SK-N-SH (cell line): ENCODE measurements at regions not wholly inside any gene's neighbourhood (a gene's known extent, or its start where the extent isn't known, plus 50 kb on each side); places are given as distances from the start of the nearest gene placed in this dataset.
"Not testable (repeated sequence)": the region's sequence is repeated elsewhere in the genome, so short reads cannot be mapped to it uniquely, and the experiment has no call there.

Experiments used
- CTCF ChIA-PET: fragments of 300-600, 350-600 bp; formaldehyde crosslinking; extraction: SDS; loops from one replicate; lab custom pipeline; 2021; lab: Yijun Ruan, JAX
- POLR2A ChIA-PET: fragments of 350-600 bp; sonication (Branson Sonifier 250); formaldehyde crosslinking; extraction: SDS; loops from one replicate; lab custom pipeline; 2020; ENCODE audit warnings: antibody characterized with exemption, inconsistent platforms; lab: Yijun Ruan, JAX
- DNase-seq: peaks from one replicate; pipeline ENCODE4 v3.0.0; 2012
- H2AFZ ChIP-seq: fragments of 200-600 bp; sonication (generic); 2 replicates; pipeline ENCODE4 v1.8.1; 2016; ENCODE audit warnings: antibody characterized with exemption, mild to moderate bottlenecking, low read depth
- H3F3A ChIP-seq: fragments of 200-600 bp; sonication (generic); replicated peaks from 2 replicates; pipeline ENCODE3; 2016; ENCODE audit warnings: antibody characterized with exemption, mild to moderate bottlenecking; ENCODE audit not compliant: insufficient read depth
- H3K27ac ChIP-seq, 2 experiments: fragments of 200-500 bp in 1 of 2; fragments of 200-600 bp in 1 of 2; sonication (Bioruptor generic) in 1 of 2; sonication (generic), shearing (Covaris generic) in 1 of 2; 2 replicates each; pipeline versions ENCODE4 v1.5.1 to v1.6.1; 2014 to 2016; ENCODE audit warnings: low read depth in 2 of 2, inconsistent platforms in 1 of 2, low read length in 1 of 2, mild to moderate bottlenecking in 1 of 2, mixed read lengths in 1 of 2
- H3K27me3 ChIP-seq: fragments of 200-600 bp; sonication (generic), shearing (Covaris generic); 2 replicates; pipeline ENCODE4 v1.6.1; 2016; ENCODE audit warnings: mixed run types; ENCODE audit not compliant: insufficient read depth
- H3K36me3 ChIP-seq, 2 experiments: fragments of 200-500 bp in 1 of 2; fragments of 200-600 bp in 1 of 2; sonication (Bioruptor generic) in 1 of 2; sonication (generic) in 1 of 2; replicated peaks in 1 of 2; 2 replicates each; pipeline versions ENCODE3 to v1.5.1; 2014 to 2016; ENCODE audit warnings: low read length in 1 of 2, mild to moderate bottlenecking in 1 of 2; ENCODE audit not compliant: insufficient read depth in 2 of 2, control insufficient read depth in 1 of 2
- H3K4me1 ChIP-seq, 2 experiments: fragments of 200-500 bp in 1 of 2; fragments of 200-600 bp in 1 of 2; sonication (Bioruptor generic) in 1 of 2; sonication (generic), shearing (Covaris generic) in 1 of 2; 2 replicates each; pipeline versions ENCODE4 v1.5.1 to v1.6.1; 2014 to 2016; ENCODE audit warnings: low read depth in 1 of 2, low read length in 1 of 2, mixed run types in 1 of 2; ENCODE audit not compliant: insufficient read depth in 2 of 2, control insufficient read depth in 1 of 2
- H3K4me2 ChIP-seq: fragments of 200-600 bp; sonication (generic), shearing (Covaris generic); 2 replicates; pipeline ENCODE4 v1.6.1; 2017; ENCODE audit warnings: mixed run types
- H3K4me3 ChIP-seq, 2 experiments: fragments of 200-500 bp in 1 of 2; fragments of 200-600 bp in 1 of 2; sonication (Bioruptor generic) in 1 of 2; sonication (generic), shearing (Covaris generic) in 1 of 2; 2 replicates each; pipeline versions ENCODE4 v1.5.1 to v1.8.1; 2014 to 2016; ENCODE audit warnings: low read depth in 2 of 2, inconsistent platforms in 1 of 2, low read length in 1 of 2, mild to moderate bottlenecking in 1 of 2, mixed read lengths in 1 of 2, moderate library complexity in 1 of 2
- H3K79me2 ChIP-seq: fragments of 200-600 bp; sonication (generic); 2 replicates; pipeline ENCODE4 v1.8.1; 2017; ENCODE audit warnings: mild to moderate bottlenecking; ENCODE audit not compliant: insufficient read depth
- H3K9ac ChIP-seq: fragments of 200-600 bp; sonication (generic); 2 replicates; pipeline ENCODE4 v1.6.1; 2017; ENCODE audit warnings: mixed run types
- H3K9me2 ChIP-seq: fragments of 200-600 bp; sonication (generic); 2 replicates; pipeline ENCODE4 v1.6.1; 2017; ENCODE audit warnings: mixed run types
- H3K9me3 ChIP-seq: fragments of 200-600 bp; sonication (generic); 2 replicates; pipeline ENCODE4 v1.6.1; 2017; ENCODE audit warnings: mixed run types, mild to moderate bottlenecking, moderate library complexity
- H4K20me1 ChIP-seq: fragments of 200-600 bp; sonication (generic); 2 replicates; pipeline ENCODE4 v1.6.1; 2017; ENCODE audit warnings: mild to moderate bottlenecking, mixed run types; ENCODE audit not compliant: insufficient read depth
- CHD2 ChIP-seq: fragments of 150-350 bp; IDR thresholded peaks from 2 replicates; pipeline ENCODE4 v1.6.1; 2018; ENCODE audit warnings: low read length; ENCODE audit not compliant: partially characterized antibody
- EP300 ChIP-seq, 2 experiments: IDR thresholded peaks; 2 replicates each; pipeline versions ENCODE4 v1.4.0 to v1.6.1; 2012; ENCODE audit warnings: borderline replicate concordance in 1 of 2, low read depth in 1 of 2, low read length in 1 of 2
- FOXJ3 ChIP-seq: sonication (generic); formaldehyde crosslinking; IDR thresholded peaks from 2 replicates; pipeline ENCODE4 v1.5.1; 2020; ENCODE audit warnings: mild to moderate bottlenecking, missing genetic modification reagents
- GABPA ChIP-seq: IDR thresholded peaks from 2 replicates; pipeline ENCODE4 v1.4.0; 2012; ENCODE audit warnings: low read depth, mild to moderate bottlenecking
- GATA2 ChIP-seq: sonication (generic); formaldehyde crosslinking; IDR thresholded peaks from 2 replicates; pipeline ENCODE4 v1.5.0; 2020; ENCODE audit warnings: mild to moderate bottlenecking, missing genetic modification reagents
- JUND ChIP-seq: IDR thresholded peaks from 2 replicates; pipeline ENCODE4 v1.4.0; 2012
- MXI1 ChIP-seq: IDR thresholded peaks from 2 replicates; pipeline ENCODE4 v1.6.1; 2012; ENCODE audit warnings: mild to moderate bottlenecking, low read depth, low read length, improper control_type of control experiment
- RAD21 ChIP-seq: IDR thresholded peaks from 2 replicates; pipeline ENCODE4 v1.6.1; 2012; ENCODE audit warnings: mild to moderate bottlenecking, low read length
- RCOR1 ChIP-seq: fragments of 150-350 bp; IDR thresholded peaks from 2 replicates; pipeline ENCODE4 v1.6.1; 2017; ENCODE audit warnings: antibody characterized with exemption, low read length
- WGBS: methylation state at CpG from one replicate; pipeline ENCODE4 v1.1.6; 2017; ENCODE audit warnings: low lambda C conversion rate; 5-methylcytosine and 5-hydroxymethylcytosine counted together
- TF ChIP-seq, protein P1 (sequence below): fragments of 200-600 bp; sonication (generic); IDR thresholded peaks from 2 replicates; pipeline ENCODE4 v1.6.1; 2017; ENCODE audit warnings: antibody characterized with exemption, mild to moderate bottlenecking, moderate library complexity
- TF ChIP-seq, protein P2 (sequence below): fragments of 150-350 bp; IDR thresholded peaks from 2 replicates; pipeline ENCODE4 v1.6.1; 2016; ENCODE audit warnings: mild to moderate bottlenecking, low read depth, low read length
- TF ChIP-seq, protein P3 (sequence below): IDR thresholded peaks from 2 replicates; pipeline ENCODE4 v1.4.0; 2012; ENCODE audit warnings: low read depth

DNA sequence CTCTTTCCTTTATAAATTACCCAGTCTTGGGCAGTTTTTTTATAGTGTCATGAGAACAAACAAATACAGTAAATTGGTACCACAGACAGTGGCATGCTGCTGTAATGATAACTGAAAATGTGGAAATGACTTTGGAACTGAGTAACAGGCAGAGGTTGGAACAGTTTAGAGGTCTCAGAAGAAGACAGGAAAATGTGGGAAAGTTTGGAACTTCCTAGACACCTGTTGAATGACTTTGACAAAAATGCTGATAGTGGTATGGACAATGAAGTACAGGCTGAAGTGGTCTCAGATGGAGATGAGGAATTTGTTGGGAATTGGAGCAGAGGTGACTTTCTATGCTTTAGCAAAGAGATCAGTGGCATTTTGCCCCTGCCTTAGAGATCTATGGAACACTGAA, 1128.4 kb upstream of the POT1 start (continued):
- TF ChIP-seq, protein P1, sequence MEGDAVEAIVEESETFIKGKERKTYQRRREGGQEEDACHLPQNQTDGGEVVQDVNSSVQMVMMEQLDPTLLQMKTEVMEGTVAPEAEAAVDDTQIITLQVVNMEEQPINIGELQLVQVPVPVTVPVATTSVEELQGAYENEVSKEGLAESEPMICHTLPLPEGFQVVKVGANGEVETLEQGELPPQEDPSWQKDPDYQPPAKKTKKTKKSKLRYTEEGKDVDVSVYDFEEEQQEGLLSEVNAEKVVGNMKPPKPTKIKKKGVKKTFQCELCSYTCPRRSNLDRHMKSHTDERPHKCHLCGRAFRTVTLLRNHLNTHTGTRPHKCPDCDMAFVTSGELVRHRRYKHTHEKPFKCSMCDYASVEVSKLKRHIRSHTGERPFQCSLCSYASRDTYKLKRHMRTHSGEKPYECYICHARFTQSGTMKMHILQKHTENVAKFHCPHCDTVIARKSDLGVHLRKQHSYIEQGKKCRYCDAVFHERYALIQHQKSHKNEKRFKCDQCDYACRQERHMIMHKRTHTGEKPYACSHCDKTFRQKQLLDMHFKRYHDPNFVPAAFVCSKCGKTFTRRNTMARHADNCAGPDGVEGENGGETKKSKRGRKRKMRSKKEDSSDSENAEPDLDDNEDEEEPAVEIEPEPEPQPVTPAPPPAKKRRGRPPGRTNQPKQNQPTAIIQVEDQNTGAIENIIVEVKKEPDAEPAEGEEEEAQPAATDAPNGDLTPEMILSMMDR, result no peak
- TF ChIP-seq JUND (no peak), GABPA (no peak)

DNA sequence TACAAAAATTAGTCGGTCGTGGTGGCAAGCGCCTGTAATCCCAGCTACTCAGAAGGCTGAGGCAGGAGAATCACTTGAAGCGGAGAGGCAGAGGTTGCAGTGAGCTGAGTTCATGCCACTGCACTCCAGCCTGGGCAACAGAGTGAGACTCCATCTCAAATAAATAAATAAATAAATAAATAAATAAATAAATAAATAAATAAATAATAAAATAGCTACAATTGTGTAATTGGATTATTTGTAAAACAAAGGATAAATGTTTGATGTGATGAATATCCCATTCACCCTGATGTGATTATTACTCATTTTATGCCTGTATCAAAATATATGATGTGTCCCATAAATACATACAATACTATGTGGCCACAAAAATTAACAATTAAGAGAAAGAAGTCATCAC, 1127.0 kb upstream of the POT1 start:
- H2AFZ ChIP-seq, H3K9me3 ChIP-seq, H4K20me1 ChIP-seq, H3K4me3 ChIP-seq, H3K4me2 ChIP-seq, POLR2A ChIA-PET, H3K27me3 ChIP-seq, H3K36me3 ChIP-seq, H3K9ac ChIP-seq, H3K79me2 ChIP-seq, H3K9me2 ChIP-seq, H3K4me1 ChIP-seq, DNase-seq, H3F3A ChIP-seq, CTCF ChIA-PET, H3K27ac ChIP-seq: not testable (repeated sequence)
- WGBS, result 70% methylated on average over 4 of the region's 4 CpGs

DNA sequence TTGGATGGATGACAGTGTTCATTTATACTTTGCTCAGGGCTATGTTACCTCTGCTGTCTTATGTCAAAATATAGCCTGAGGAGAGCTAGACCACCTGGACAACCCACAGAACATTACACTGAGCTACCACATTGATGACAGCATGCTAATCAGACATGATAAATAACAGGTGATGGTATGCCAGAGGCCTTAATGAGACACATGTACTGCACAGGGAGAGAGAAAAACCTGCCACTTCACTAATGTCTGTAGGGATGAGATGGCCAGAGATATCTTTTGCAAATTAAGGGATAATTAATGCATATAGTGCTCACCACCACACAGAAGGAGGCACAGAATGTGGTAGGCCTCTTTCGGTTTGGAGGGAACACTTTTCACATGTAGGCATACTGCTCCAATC, 1122.6 kb upstream of the POT1 start:
- no peaks in the 10 kb centered on the region for H3K36me3 ChIP-seq
- TF ChIP-seq, protein P2, sequence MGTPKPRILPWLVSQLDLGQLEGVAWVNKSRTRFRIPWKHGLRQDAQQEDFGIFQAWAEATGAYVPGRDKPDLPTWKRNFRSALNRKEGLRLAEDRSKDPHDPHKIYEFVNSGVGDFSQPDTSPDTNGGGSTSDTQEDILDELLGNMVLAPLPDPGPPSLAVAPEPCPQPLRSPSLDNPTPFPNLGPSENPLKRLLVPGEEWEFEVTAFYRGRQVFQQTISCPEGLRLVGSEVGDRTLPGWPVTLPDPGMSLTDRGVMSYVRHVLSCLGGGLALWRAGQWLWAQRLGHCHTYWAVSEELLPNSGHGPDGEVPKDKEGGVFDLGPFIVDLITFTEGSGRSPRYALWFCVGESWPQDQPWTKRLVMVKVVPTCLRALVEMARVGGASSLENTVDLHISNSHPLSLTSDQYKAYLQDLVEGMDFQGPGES, result no peak
- TF ChIP-seq, protein P3, sequence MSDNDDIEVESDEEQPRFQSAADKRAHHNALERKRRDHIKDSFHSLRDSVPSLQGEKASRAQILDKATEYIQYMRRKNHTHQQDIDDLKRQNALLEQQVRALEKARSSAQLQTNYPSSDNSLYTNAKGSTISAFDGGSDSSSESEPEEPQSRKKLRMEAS, result no peak
- peak; percentile 86 for TF ChIP-seq RCOR1
- peak; percentile 33; the same call in 1 of the 2 replicates for TF ChIP-seq RAD21
- peak; percentile 50; the same call in 1 of the 2 replicates for TF ChIP-seq MXI1
- peak; percentile 99 for TF ChIP-seq GATA2
- TF ChIP-seq CHD2, result peak; percentile 32
- peak in 1 of 2 experiments; percentile 91; a peak in 2 of 4 replicates for TF ChIP-seq EP300 (IDR thresholded peaks at IDR 0.05; ENCODE audit: borderline replicate concordance in 1 of 2, low read depth in 1 of 2, low read length in 1 of 2)
- peak; percentile 92 for TF ChIP-seq FOXJ3 (CRISPR knock-in tag)
- WGBS, result 11% methylated on average over 1 of the region's 1 CpG
- no peaks in the 10 kb centered on the region for H3K9me2 ChIP-seq
- no peak overlapping the region for H3K9ac ChIP-seq
- DNase-seq, result peak; percentile 44
- H3K9me3 ChIP-seq, result no peaks in the 10 kb centered on the region
- H3K79me2 ChIP-seq, result no peaks in the 10 kb centered on the region
- no peak overlapping the region for H3K4me3 ChIP-seq
- no peaks in the 10 kb centered on the region for H3K27me3 ChIP-seq
- POLR2A ChIA-PET, result no interaction called here
- no peak overlapping the region for H2AFZ ChIP-seq
- H3K4me2 ChIP-seq, result no peak overlapping the region
- peaks cover 0 to 7% of the 10 kb centered on the region in 2 experiments; a peak in 2 of 4 replicates for H3K4me1 ChIP-seq
- H4K20me1 ChIP-seq, result no peaks in the 10 kb centered on the region
- peak overlapping the region in 1 of 2 experiments; percentile 81; a peak in 2 of 4 replicates for H3K27ac ChIP-seq
- no peaks in the 10 kb centered on the region for H3F3A ChIP-seq
- CTCF ChIA-PET, result no interaction called here
